HL-60 (cell line): ENCODE measurements at regions not wholly inside any gene's neighbourhood (a gene's known extent, or its start where the extent isn't known, plus 50 kb on each side); places are given as distances from the start of the nearest gene placed in this dataset.

Source experiments
- DNase-seq, 2 experiments: peaks; one replicate each; pipeline ENCODE4 v3.0.0-alpha.2; 2010 to 2020; ENCODE audit warnings: low read depth in 1 of 2, low spot score in 1 of 2
- H3K27ac ChIP-seq: fragments of 250-450 bp; sonication (Bioruptor Pico); replicated peaks from 2 replicates; pipeline ENCODE4 v1.5.1; 2020; ENCODE audit warnings: mild to moderate bottlenecking, moderate library complexity
- H3K27me3 ChIP-seq: fragments of 250-450 bp; sonication (Bioruptor Pico); 2 replicates; pipeline ENCODE4 v1.5.1; 2021; ENCODE audit warnings: mild to moderate bottlenecking, moderate library complexity; ENCODE audit not compliant: insufficient read depth, poor library complexity, severe bottlenecking
- H3K4me3 ChIP-seq: replicated peaks from 2 replicates; pipeline ENCODE4 v1.5.1; 2011; ENCODE audit warnings: mild to moderate bottlenecking, control low read depth, low read length; ENCODE audit not compliant: insufficient read depth
- CTCF ChIP-seq: IDR thresholded peaks from one replicate; pipeline ENCODE4 v1.5.1; 2011; ENCODE audit warnings: low read length, control low read depth, inconsistent platforms; ENCODE audit not compliant: insufficient read depth
- GABPA ChIP-seq: IDR thresholded peaks from 2 replicates; pipeline ENCODE4 v1.6.1; 2012; ENCODE audit warnings: low read depth
- POLR2AphosphoS5 ChIP-seq: IDR thresholded peaks from 2 replicates; pipeline ENCODE4 v1.6.1; 2012; ENCODE audit warnings: low read depth
- REST ChIP-seq: IDR thresholded peaks from 2 replicates; pipeline ENCODE4 v1.6.1; 2012; ENCODE audit warnings: low read depth; ENCODE audit not compliant: insufficient replicate concordance
- SPI1 ChIP-seq: IDR thresholded peaks from 2 replicates; pipeline ENCODE4 v1.6.1; 2012; ENCODE audit warnings: low read depth, mild to moderate bottlenecking, borderline replicate concordance

GRCh38 chr12:88723219-88723618, 142.9 kb upstream of the KITLG start:
- H3K27ac ChIP-seq, result no peak overlapping the region
- TF ChIP-seq REST, result no peak
- TF ChIP-seq CTCF, result no peak
- TF ChIP-seq GABPA, result no peak
- TF ChIP-seq POLR2AphosphoS5, result no peak
- TF ChIP-seq SPI1, result no peak
- H3K27me3 ChIP-seq, result no peaks in the 10 kb centered on the region
- no peak for DNase-seq
- H3K4me3 ChIP-seq, result no peak overlapping the region

GRCh38 chr12:88720785-88721650, 140.7 kb upstream of the KITLG start:
- no peak for DNase-seq
- TF ChIP-seq SPI1 (no peak), REST (no peak), POLR2AphosphoS5 (no peak), CTCF (no peak), GABPA (no peak)
- Histone ChIP-seq H3K27ac (no peak overlapping the region), H3K4me3 (no peak overlapping the region), H3K27me3 (no peaks in the 10 kb centered on the region)

GRCh38 chr12:88720231-88720630, 140.0 kb upstream of the KITLG start:
- Histone ChIP-seq H3K27ac (no peak overlapping the region), H3K27me3 (no peaks in the 10 kb centered on the region), H3K4me3 (no peak overlapping the region)
- no peak for TF ChIP-seq POLR2AphosphoS5
- TF ChIP-seq CTCF, result no peak
- no peak for TF ChIP-seq SPI1
- no peak for TF ChIP-seq GABPA
- no peak for TF ChIP-seq REST
- no peak for DNase-seq
